CD4-positive, alpha-beta T cell (primary cell): ENCODE measurements at regions not wholly inside any gene's neighbourhood (a gene's known extent, or its start where the extent isn't known, plus 50 kb on each side); places are given as distances from the start of the nearest gene placed in this dataset.

ENCODE experiments used
- ATAC-seq: fragments of 200-7000 bp; cut with Tn5 transposase; one replicate; pipeline ENCODE4 v1.10.0; 2022; ENCODE audit warnings: mild to moderate bottlenecking; ENCODE audit not compliant: poor library complexity
- CTCF ChIA-PET: fragments of 350-600 bp; sonication (Branson Sonifier 250); formaldehyde crosslinking; loops from one replicate; lab custom pipeline; 2021; ENCODE audit warnings: antibody characterized with exemption, inconsistent platforms; lab: Charles Lee
- POLR2A ChIA-PET: fragments of 350-600 bp; sonication (Branson Sonifier 250); formaldehyde crosslinking; loops from one replicate; lab custom pipeline; 2021; ENCODE audit warnings: antibody characterized with exemption, inconsistent platforms; lab: Charles Lee
- DNase-seq, 14 experiments: peaks; one replicate each; pipeline ENCODE4 v3.0.0-alpha.2; 2013 to 2020; ENCODE audit warnings: mixed read lengths in 2 of 14
- H3K27ac ChIP-seq, 2 donors: one replicate each; pipeline versions ENCODE4 v1.5.1 to v1.7.0; 2013; ENCODE audit warnings: low read length in 2 of 2, low read depth in 1 of 2, mild to moderate bottlenecking in 1 of 2
- H3K27me3 ChIP-seq, 2 experiments: 1 replicate in 1 of 2; 2 replicates in 1 of 2; pipeline versions ENCODE4 v1.6.1 to v1.7.0; 2013; ENCODE audit warnings: low read length in 2 of 2, control low read depth in 1 of 2, mild to moderate bottlenecking in 1 of 2, moderate library complexity in 1 of 2; ENCODE audit not compliant: insufficient read depth in 2 of 2, control insufficient read depth in 1 of 2
- H3K36me3 ChIP-seq: one replicate; pipeline ENCODE4 v1.6.1; 2013; ENCODE audit warnings: low read length, control low read depth; ENCODE audit not compliant: insufficient read depth
- H3K4me1 ChIP-seq: one replicate; pipeline ENCODE4 v1.6.1; 2013; ENCODE audit warnings: low read length, control low read depth; ENCODE audit not compliant: insufficient read depth
- H3K4me3 ChIP-seq: one replicate; pipeline ENCODE4 v1.5.1; 2013; ENCODE audit warnings: mild to moderate bottlenecking, low read length, moderate library complexity
- H3K9me3 ChIP-seq, 2 experiments: 1 replicate in 1 of 2; 2 replicates in 1 of 2; pipeline versions ENCODE4 v1.6.1 to v1.7.0; 2013; ENCODE audit warnings: low read length in 2 of 2, mild to moderate bottlenecking in 2 of 2, control low read depth in 1 of 2, moderate library complexity in 1 of 2; ENCODE audit not compliant: control insufficient read depth in 1 of 2, insufficient read depth in 1 of 2
- H3K27ac Mint-ChIP-seq: one replicate; pipeline ENCODE4 v1.8.0; 2020; ENCODE audit warnings: mixed read lengths
- H3K27me3 Mint-ChIP-seq: one replicate; pipeline ENCODE4 v1.8.0; 2021; ENCODE audit warnings: mixed read lengths
- H3K36me3 Mint-ChIP-seq: one replicate; pipeline ENCODE4 v1.8.0; 2021; ENCODE audit warnings: low read depth, mixed read lengths
- H3K4me1 Mint-ChIP-seq: one replicate; pipeline ENCODE4 v1.8.0; 2021; ENCODE audit warnings: low read depth, mixed read lengths
- H3K4me3 Mint-ChIP-seq: one replicate; pipeline ENCODE4 v1.8.0; 2020; ENCODE audit warnings: mild to moderate bottlenecking, mixed read lengths
- H3K9me3 Mint-ChIP-seq: one replicate; pipeline ENCODE4 v1.8.0; 2020; ENCODE audit warnings: mixed read lengths
- CTCF ChIP-seq: fragments of 200-600 bp; IDR thresholded peaks from one replicate; pipeline ENCODE4 v1.8.0; 2022; ENCODE audit warnings: antibody characterized with exemption, mild to moderate bottlenecking
- intact Hi-C, 2 experiments: fragments of 100-400 bp; cut with DNase I in 1 of 2; cut with micrococcal nuclease in 1 of 2; formaldehyde crosslinking; loops; one replicate each; pipeline versions ENCODE4 v1.15.1 to v1.9.0; 2023 to 2025; cut with DNase I, micrococcal nuclease

GRCh38 chr12:115174920-115175319 is 490.9 kb upstream of the TBX3 start:
- intact Hi-C loops = no loop called here
- peaks cover 0 to 5% of the 10 kb centered on the region in 2 experiments for H3K9me3 ChIP-seq
- H3K36me3 Mint-ChIP-seq = no peaks in the 10 kb centered on the region
- no peak for ATAC-seq
- H3K4me1 ChIP-seq = no peaks in the 10 kb centered on the region
- no peak overlapping the region for H3K4me3 ChIP-seq
- peaks cover 5% of the 10 kb centered on the region for H3K9me3 Mint-ChIP-seq
- no peak overlapping the region for H3K27ac ChIP-seq
- H3K27ac Mint-ChIP-seq = no peak overlapping the region
- DNase-seq = no peak
- ChIA-PET CTCF (no interaction called here), POLR2A (no interaction called here)
- no peak for TF ChIP-seq CTCF
- no peaks in the 10 kb centered on the region for H3K27me3 ChIP-seq
- no peaks in the 10 kb centered on the region for H3K36me3 ChIP-seq
- no peaks in the 10 kb centered on the region for H3K4me1 Mint-ChIP-seq
- no peak overlapping the region for H3K4me3 Mint-ChIP-seq
- H3K27me3 Mint-ChIP-seq = no peaks in the 10 kb centered on the region

DNA sequence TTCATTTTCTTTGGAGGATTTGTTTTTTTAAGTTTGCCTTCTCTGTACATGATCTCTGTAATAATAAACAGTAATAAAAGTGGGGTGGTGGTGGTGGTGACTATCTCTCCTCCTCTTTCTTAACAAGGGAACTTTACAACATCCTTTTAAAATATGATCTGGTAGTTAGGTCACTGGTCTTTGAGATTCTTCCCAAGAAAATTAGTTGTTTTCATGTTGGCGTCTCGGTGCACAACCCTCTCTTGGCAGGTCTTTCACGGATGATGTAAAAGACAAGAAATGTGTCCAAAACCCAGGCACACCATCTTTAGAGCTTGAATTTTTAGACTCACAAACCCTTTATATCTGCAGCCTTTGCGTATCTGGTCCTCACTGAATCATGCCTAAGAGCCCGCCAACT is 488.5 kb upstream of the TBX3 start:
- no peaks in the 10 kb centered on the region for H3K36me3 ChIP-seq
- Mint-ChIP-seq H3K27me3 (no peaks in the 10 kb centered on the region), H3K36me3 (no peaks in the 10 kb centered on the region), H3K4me1 (no peaks in the 10 kb centered on the region), H3K4me3 (no peak overlapping the region), H3K27ac (no peak overlapping the region), H3K9me3 (peaks cover 11% of the 10 kb centered on the region)
- intact Hi-C loops = no loop called here
- no peaks in the 10 kb centered on the region for H3K27me3 ChIP-seq
- ChIA-PET CTCF (no interaction called here), POLR2A (no interaction called here)
- no peak for ATAC-seq
- no peak overlapping the region for H3K27ac ChIP-seq
- peaks cover 0 to 5% of the 10 kb centered on the region in 2 experiments for H3K9me3 ChIP-seq
- no peak for TF ChIP-seq CTCF
- no peak for DNase-seq
- H3K4me1 ChIP-seq = no peaks in the 10 kb centered on the region
- no peak overlapping the region for H3K4me3 ChIP-seq

- H3K4me1 ChIP-seq = no peaks in the 10 kb centered on the region
- no peaks in the 10 kb centered on the region for H3K36me3 ChIP-seq
- Mint-ChIP-seq H3K4me3 (no peak overlapping the region), H3K27ac (no peak overlapping the region), H3K4me1 (no peaks in the 10 kb centered on the region), H3K27me3 (no peaks in the 10 kb centered on the region), H3K9me3 (peaks cover 8% of the 10 kb centered on the region), H3K36me3 (no peaks in the 10 kb centered on the region)
- no peaks in the 10 kb centered on the region for H3K27me3 ChIP-seq
- H3K9me3 ChIP-seq = peaks cover 0 to 2% of the 10 kb centered on the region in 2 experiments
- ChIA-PET CTCF (no interaction called here), POLR2A (no interaction called here)
- DNase-seq = no peak
- no peak overlapping the region for H3K4me3 ChIP-seq
- ATAC-seq = no peak
- TF ChIP-seq CTCF = no peak
- intact Hi-C loops = no loop called here
- no peak overlapping the region for H3K27ac ChIP-seq
Measured at GRCh38 chr12:115169981-115170380, 486.0 kb upstream of the TBX3 start.
